Gastroesophageal sphincter (tissue), 4 donors: ENCODE measurements at regions not wholly inside any gene's neighbourhood (a gene's known extent, or its start where the extent isn't known, plus 50 kb on each side); places are given as distances from the start of the nearest gene placed in this dataset.

Experiments used
- ATAC-seq: fragments of 150-250 bp; one replicate; pipeline ENCODE4 v1.9.1; 2016; ENCODE audit warnings: mild to moderate bottlenecking, moderate library complexity
- H3K27ac ChIP-seq, 4 donors: fragments of 200-600 bp; sonication (generic) in 3 of 4; 1 replicate in 3 of 4; 2 replicates in 1 of 4; pipeline ENCODE4 v1.5.1; 2016 to 2019
- H3K27me3 ChIP-seq: fragments of 200-600 bp; sonication (generic); one replicate; pipeline ENCODE4 v1.5.1; 2019
- H3K36me3 ChIP-seq, 2 donors: fragments of 200-600 bp; sonication (generic); one replicate each; pipeline ENCODE4 v1.5.1; 2019; ENCODE audit warnings: control low read depth in 1 of 2
- H3K4me1 ChIP-seq, 3 donors: fragments of 200-600 bp; sonication (generic); 1 replicate in 2 of 3; 2 replicates in 1 of 3; pipeline ENCODE4 v1.5.1; 2016 to 2019; ENCODE audit warnings: control low read depth in 2 of 3
- H3K4me3 ChIP-seq, 2 donors: fragments of 200-600 bp; sonication (generic); one replicate each; pipeline ENCODE4 v1.5.1; 2019; ENCODE audit warnings: mild to moderate bottlenecking in 1 of 2, moderate library complexity in 1 of 2
- H3K9me3 ChIP-seq, 3 donors: fragments of 200-600 bp; sonication (generic); one replicate each; pipeline ENCODE4 v1.5.1; 2017 to 2019; ENCODE audit warnings: control low read depth in 2 of 3
- CTCF ChIP-seq, 4 experiments: fragments of 200-600 bp in 2 of 4; fragments of 450-650 bp in 2 of 4; sonication (generic) in 1 of 4; IDR thresholded peaks; one replicate each; pipeline ENCODE4 v1.5.1; 2017 to 2019; ENCODE audit warnings: antibody characterized with exemption in 4 of 4, mild to moderate bottlenecking in 2 of 4, moderate library complexity in 2 of 4
- EP300 ChIP-seq: sonication (generic); formaldehyde crosslinking; IDR thresholded peaks from one replicate; pipeline ENCODE4 v1.6.1; 2017; ENCODE audit warnings: antibody characterized with exemption, mild to moderate bottlenecking
- POLR2A ChIP-seq, 2 donors: fragments of 450-650 bp; IDR thresholded peaks; one replicate each; pipeline ENCODE4 v1.6.1; 2017; ENCODE audit warnings: antibody characterized with exemption in 2 of 2, mild to moderate bottlenecking in 2 of 2, moderate library complexity in 1 of 2
- POLR2AphosphoS5 ChIP-seq: sonication (generic); formaldehyde crosslinking; IDR thresholded peaks from one replicate; pipeline ENCODE4 v1.6.1; 2017; ENCODE audit warnings: antibody characterized with exemption
- WGBS, 2 donors: methylation state at CpG; one replicate each; pipeline ENCODE4 v1.1.5; 2018; ENCODE audit warnings: low coverage in 1 of 2; 5-methylcytosine and 5-hydroxymethylcytosine counted together

- no peak for TF ChIP-seq EP300
- no peak for TF ChIP-seq POLR2A (IDR thresholded peaks at IDR 0.05)
- no peak for TF ChIP-seq POLR2AphosphoS5
- TF ChIP-seq CTCF (IDR thresholded peaks at IDR 0.05) = no peak
- Histone ChIP-seq H3K4me1 (no peaks in the 10 kb centered on the region), H3K9me3 (no peaks in the 10 kb centered on the region), H3K27ac (no peak overlapping the region), H3K36me3 (no peaks in the 10 kb centered on the region), H3K4me3 (no peak overlapping the region), H3K27me3 (no peaks in the 10 kb centered on the region)
- ATAC-seq = no peak
- 50 to 67% methylated on average over 2 of the region's 2 CpGs for WGBS, 2 donors
These were observed 396.3 kb downstream of the LIG4 start for GRCh38 chr13:107819071-107819470.

GRCh38 chr13:107817647-107818287, 397.6 kb downstream of the LIG4 start:
- WGBS, 2 donors = 68 to 69% methylated on average over 4 to 6 of the region's 6 CpGs
- Histone ChIP-seq H3K9me3 (no peaks in the 10 kb centered on the region), H3K27ac (no peak overlapping the region), H3K4me1 (no peaks in the 10 kb centered on the region), H3K36me3 (no peaks in the 10 kb centered on the region), H3K4me3 (no peak overlapping the region), H3K27me3 (no peaks in the 10 kb centered on the region)
- no peak for ATAC-seq
- TF ChIP-seq CTCF (IDR thresholded peaks at IDR 0.05) (no peak), EP300 (no peak), POLR2AphosphoS5 (no peak), POLR2A (IDR thresholded peaks at IDR 0.05) (no peak)

- H3K9me3 ChIP-seq = no peaks in the 10 kb centered on the region
- TF ChIP-seq POLR2A (IDR thresholded peaks at IDR 0.05) (no peak), EP300 (no peak), CTCF (IDR thresholded peaks at IDR 0.05) (no peak), POLR2AphosphoS5 (no peak)
- no peak for ATAC-seq
- H3K36me3 ChIP-seq = no peaks in the 10 kb centered on the region
- H3K27ac ChIP-seq = no peak overlapping the region
- no peaks in the 10 kb centered on the region for H3K4me1 ChIP-seq
- H3K4me3 ChIP-seq = no peak overlapping the region
- H3K27me3 ChIP-seq = no peaks in the 10 kb centered on the region
These were observed 403.3 kb downstream of the LIG4 start for GRCh38 chr13:107812014-107812412.

GRCh38 chr13:107811233-107812013, 403.9 kb downstream of the LIG4 start:
- Histone ChIP-seq H3K27me3 (no peaks in the 10 kb centered on the region), H3K36me3 (no peaks in the 10 kb centered on the region), H3K27ac (no peak overlapping the region), H3K4me1 (no peaks in the 10 kb centered on the region), H3K4me3 (no peak overlapping the region), H3K9me3 (no peaks in the 10 kb centered on the region)
- no peak for ATAC-seq
- 77 to 100% methylated on average over 1 to 2 of the region's 2 CpGs for whole genome bisulfite sequencing, 2 donors
- TF ChIP-seq EP300 (no peak), POLR2A (IDR thresholded peaks at IDR 0.05) (no peak), POLR2AphosphoS5 (no peak), CTCF (IDR thresholded peaks at IDR 0.05) (no peak)

GRCh38 chr13:107809125-107809524, 406.2 kb downstream of the LIG4 start:
- TF ChIP-seq POLR2AphosphoS5 (no peak), EP300 (no peak), CTCF (IDR thresholded peaks at IDR 0.05) (no peak), POLR2A (IDR thresholded peaks at IDR 0.05) (no peak)
- Histone ChIP-seq H3K4me1 (no peaks in the 10 kb centered on the region), H3K27ac (no peak overlapping the region), H3K4me3 (no peak overlapping the region), H3K36me3 (no peaks in the 10 kb centered on the region), H3K27me3 (no peaks in the 10 kb centered on the region), H3K9me3 (no peaks in the 10 kb centered on the region)
- 74 to 76% methylated on average over 3 of the region's 3 CpGs for WGBS, 2 donors
- no peak for ATAC-seq
